Smooth muscle cell (in vitro differentiated cells): ENCODE measurements at regions not wholly inside any gene's neighbourhood (a gene's known extent, or its start where the extent isn't known, plus 50 kb on each side); places are given as distances from the start of the nearest gene placed in this dataset.

Source experiments
- DNase-seq: peaks from one replicate; lab custom pipeline; 2025; ENCODE audit not compliant: unreplicated experiment; lab: John Stamatoyannopoulos, UW
- H2AFZ ChIP-seq: fragments of 200-600 bp; sonication (generic); 2 replicates; pipeline ENCODE4 v1.6.0; 2016; ENCODE audit warnings: antibody characterized with exemption, low read depth, mild to moderate bottlenecking
- H3F3A ChIP-seq: fragments of 200-600 bp; sonication (generic); 2 replicates; pipeline ENCODE4 v1.6.0; 2017; ENCODE audit warnings: antibody characterized with exemption, low read depth
- H3K27ac ChIP-seq: fragments of 200-600 bp; sonication (generic); 2 replicates; pipeline ENCODE4 v1.5.1; 2016; ENCODE audit warnings: low read depth, mild to moderate bottlenecking
- H3K27me3 ChIP-seq: fragments of 200-600 bp; sonication (generic); 2 replicates; pipeline ENCODE4 v1.6.1; 2016; ENCODE audit warnings: low read depth, mild to moderate bottlenecking
- H3K36me3 ChIP-seq: fragments of 200-600 bp; sonication (generic); 2 replicates; pipeline ENCODE4 v1.5.1; 2016; ENCODE audit warnings: low read depth
- H3K4me1 ChIP-seq: fragments of 200-600 bp; sonication (generic); 2 replicates; pipeline ENCODE4 v1.5.1; 2016; ENCODE audit warnings: low read depth
- H3K4me2 ChIP-seq: fragments of 200-600 bp; sonication (generic); 2 replicates; pipeline ENCODE4 v1.6.0; 2016; ENCODE audit warnings: mild to moderate bottlenecking
- H3K4me3 ChIP-seq: fragments of 200-600 bp; sonication (generic); 2 replicates; pipeline ENCODE4 v1.5.1; 2016; ENCODE audit warnings: mild to moderate bottlenecking
- H3K79me2 ChIP-seq: fragments of 200-600 bp; sonication (generic); 2 replicates; pipeline ENCODE4 v1.6.0; 2016; ENCODE audit warnings: low read depth, mild to moderate bottlenecking
- H3K9ac ChIP-seq: fragments of 200-600 bp; sonication (generic); 2 replicates; pipeline ENCODE4 v1.6.0; 2016; ENCODE audit warnings: low read depth
- H3K9me3 ChIP-seq: fragments of 200-600 bp; sonication (generic); replicated peaks from 2 replicates; pipeline ENCODE4 v1.5.1; 2016; ENCODE audit warnings: low read depth
- H4K20me1 ChIP-seq: fragments of 200-600 bp; sonication (generic); 2 replicates; pipeline ENCODE4 v1.6.0; 2016; ENCODE audit warnings: low read depth
- CTCF ChIP-seq: fragments of 200-600 bp; sonication (generic); IDR thresholded peaks from 2 replicates; pipeline ENCODE4 v1.5.1; 2017; ENCODE audit warnings: borderline replicate concordance, mild to moderate bottlenecking, antibody characterized with exemption; ENCODE audit not compliant: insufficient read depth, poor library complexity, severe bottlenecking
- WGBS: methylation state at CpG from one replicate; pipeline ENCODE4 v1.1.7; 2016; ENCODE audit warnings: low lambda C conversion rate; 5-methylcytosine and 5-hydroxymethylcytosine counted together

- Histone ChIP-seq H3F3A (no peaks in the 10 kb centered on the region), H3K79me2 (no peaks in the 10 kb centered on the region), H4K20me1 (no peaks in the 10 kb centered on the region), H3K4me2 (no peak overlapping the region), H2AFZ (no peak overlapping the region), H3K9me3 (no peaks in the 10 kb centered on the region), H3K4me1 (no peaks in the 10 kb centered on the region), H3K27me3 (no peaks in the 10 kb centered on the region), H3K27ac (no peak overlapping the region), H3K4me3 (no peak overlapping the region), H3K9ac (no peak overlapping the region), H3K36me3 (no peaks in the 10 kb centered on the region)
- 89% methylated on average over 2 of the region's 2 CpGs for WGBS
- no peak for DNase-seq
- TF ChIP-seq CTCF, result no peak
Measured at GRCh38 chr3:160057331-160057730, 68.7 kb downstream of the IL12A start.

- DNase-seq, result no peak
- Histone ChIP-seq H3K4me2 (no peak overlapping the region), H3K4me3 (no peak overlapping the region), H3K4me1 (no peaks in the 10 kb centered on the region), H3K9me3 (no peaks in the 10 kb centered on the region), H3K27ac (no peak overlapping the region), H2AFZ (no peak overlapping the region), H3K9ac (no peak overlapping the region), H4K20me1 (no peaks in the 10 kb centered on the region), H3K36me3 (no peaks in the 10 kb centered on the region), H3K27me3 (no peaks in the 10 kb centered on the region), H3K79me2 (no peaks in the 10 kb centered on the region), H3F3A (no peaks in the 10 kb centered on the region)
- TF ChIP-seq CTCF, result no peak
- WGBS, result 96% methylated on average over 32 of the region's 32 CpGs
Measured at GRCh38 chr3:160060409-160061027, 71.9 kb downstream of the IL12A start.

- H3K9ac ChIP-seq, result no peak overlapping the region
- H3K79me2 ChIP-seq, result no peaks in the 10 kb centered on the region
- H2AFZ ChIP-seq, result no peak overlapping the region
- H3K4me2 ChIP-seq, result no peak overlapping the region
- H3K27ac ChIP-seq, result no peak overlapping the region
- TF ChIP-seq CTCF, result no peak
- WGBS, result 97% methylated on average over 12 of the region's 12 CpGs
- no peaks in the 10 kb centered on the region for H4K20me1 ChIP-seq
- no peaks in the 10 kb centered on the region for H3K36me3 ChIP-seq
- H3K27me3 ChIP-seq, result no peaks in the 10 kb centered on the region
- H3F3A ChIP-seq, result no peaks in the 10 kb centered on the region
- DNase-seq, result no peak
- no peaks in the 10 kb centered on the region for H3K9me3 ChIP-seq
- H3K4me3 ChIP-seq, result no peak overlapping the region
- no peaks in the 10 kb centered on the region for H3K4me1 ChIP-seq
Measured at GRCh38 chr3:160061525-160061924, 72.9 kb downstream of the IL12A start.

- Histone ChIP-seq H3K79me2 (no peaks in the 10 kb centered on the region), H3K4me1 (no peaks in the 10 kb centered on the region), H3K4me2 (no peak overlapping the region), H4K20me1 (no peaks in the 10 kb centered on the region), H3K27me3 (no peaks in the 10 kb centered on the region), H3K36me3 (no peaks in the 10 kb centered on the region), H3K4me3 (no peak overlapping the region), H3F3A (no peaks in the 10 kb centered on the region), H3K27ac (no peak overlapping the region), H3K9ac (no peak overlapping the region), H3K9me3 (no peaks in the 10 kb centered on the region), H2AFZ (no peak overlapping the region)
- DNase-seq, result no peak
- 92% methylated on average over 4 of the region's 4 CpGs for WGBS
- no peak for TF ChIP-seq CTCF
Measured at GRCh38 chr3:160065282-160065681, 76.6 kb downstream of the IL12A start.
